K562 (cell line): ENCODE measurements at regions not wholly inside any gene's neighbourhood (a gene's known extent, or its start where the extent isn't known, plus 50 kb on each side); places are given as distances from the start of the nearest gene placed in this dataset.

Experiments
- ATAC-seq: fragments of 200-7000 bp; cut with Tn5 transposase; 3 replicates; pipeline ENCODE4 v1.9.1; 2020; ENCODE audit warnings: moderate library complexity
- BruUV-seq: library from RNA; stranded (reverse); fragments of 400-500 nt; replicated peaks from 2 replicates; lab custom pipeline; 2021; lab: Mats Ljungman, UMichigan
- CTCF ChIA-PET: fragments of 300-600 bp; formaldehyde crosslinking; extraction: SDS; loops from one replicate; lab custom pipeline; 2021; ENCODE audit warnings: low intra/inter-chr PET ratio; lab: Yijun Ruan, JAX
- POLR2A ChIA-PET: fragments of 300-600, 350-650 bp; sonication (Branson Sonifier 250); formaldehyde crosslinking; extraction: SDS; loops from one replicate; lab custom pipeline; 2021; ENCODE audit warnings: antibody characterized with exemption, inconsistent platforms; lab: Yijun Ruan, JAX
- DNase-seq, 4 experiments: peaks; one replicate each; pipeline versions ENCODE4 v3.0.0 to v3.0.0-alpha.2; 2011 to 2018; ENCODE audit warnings: low spot score in 3 of 4, mixed read lengths in 3 of 4; ENCODE audit errors: extremely low read depth in 1 of 4
- FAIRE-seq: peaks from 2 replicates; lab custom pipeline; 2011; peaks lifted over from hg19 to GRCh38; lab: Jason Lieb, UNC
- H2AFZ ChIP-seq: 2 replicates; pipeline ENCODE4 v1.6.0; 2011; ENCODE audit warnings: low read depth, low read length, control low read depth, inconsistent platforms
- H3K27ac ChIP-seq: fragments of 200-600 bp; 3 replicates; pipeline ENCODE4 v1.8.0; 2011; ENCODE audit warnings: low read depth, mild to moderate bottlenecking, control low read depth, inconsistent platforms, low read length, moderate library complexity, mixed read lengths; ENCODE audit errors: extremely low read depth
- H3K27me3 ChIP-seq, 2 experiments: fragments of 300-600 bp in 1 of 2; 2 replicates in 1 of 2; 3 replicates in 1 of 2; pipeline versions ENCODE4 v1.6.0 to v1.8.0; 2011; ENCODE audit warnings: inconsistent platforms in 2 of 2, low read length in 2 of 2, mild to moderate bottlenecking in 1 of 2, mixed read lengths in 1 of 2, moderate library complexity in 1 of 2; ENCODE audit not compliant: control insufficient read depth in 2 of 2, insufficient read depth in 2 of 2
- H3K36me3 ChIP-seq: fragments of 300-600 bp; 3 replicates; pipeline ENCODE4 v1.8.0; 2011; ENCODE audit warnings: mild to moderate bottlenecking, low read length, inconsistent platforms; ENCODE audit not compliant: control insufficient read depth, insufficient read depth
- H3K4me1 ChIP-seq, 2 experiments: fragments of 200-600 bp in 1 of 2; replicated peaks in 1 of 2; 2 replicates in 1 of 2; 3 replicates in 1 of 2; pipeline versions ENCODE4 v1.5.1 to v1.8.0; 2011; ENCODE audit warnings: inconsistent platforms in 2 of 2, low read length in 2 of 2, mild to moderate bottlenecking in 1 of 2, mixed read lengths in 1 of 2, moderate library complexity in 1 of 2; ENCODE audit not compliant: control insufficient read depth in 2 of 2, insufficient read depth in 2 of 2
- H3K4me2 ChIP-seq: 2 replicates; pipeline ENCODE4 v1.6.1; 2011; ENCODE audit warnings: low read length, control low read depth, inconsistent platforms, mixed read lengths; ENCODE audit not compliant: insufficient read depth
- H3K4me3 ChIP-seq: fragments of 200-600 bp; sonication (generic), shearing (Covaris generic); 2 replicates; pipeline ENCODE4 v1.5.1; 2016; ENCODE audit warnings: control low read depth, inconsistent platforms
- H3K79me2 ChIP-seq: fragments of 200-600 bp; 3 replicates; pipeline ENCODE4 v1.8.0; 2011; ENCODE audit warnings: low read length, inconsistent platforms; ENCODE audit not compliant: control insufficient read depth, insufficient read depth
- H3K9ac ChIP-seq, 2 experiments: 2 replicates each; pipeline versions ENCODE4 v1.6.0 to v1.6.1; 2011; ENCODE audit warnings: low read depth in 2 of 2, low read length in 2 of 2, control low read depth in 1 of 2, inconsistent platforms in 1 of 2, mild to moderate bottlenecking in 1 of 2, mixed read lengths in 1 of 2; ENCODE audit not compliant: insufficient read depth in 1 of 2
- H3K9me1 ChIP-seq: one replicate; pipeline ENCODE4 v1.6.0; 2011; ENCODE audit warnings: inconsistent platforms, mild to moderate bottlenecking, low read length, moderate library complexity; ENCODE audit not compliant: control insufficient read depth, insufficient read depth
- H3K9me3 ChIP-seq: replicated peaks from 2 replicates; pipeline ENCODE4 v1.5.1; 2011; ENCODE audit warnings: low read depth, low read length, inconsistent platforms; ENCODE audit not compliant: control insufficient read depth, insufficient read depth
- H4K20me1 ChIP-seq: replicated peaks from 2 replicates; pipeline ENCODE4 v1.6.1; 2011; ENCODE audit warnings: low read length, inconsistent platforms, mixed read lengths; ENCODE audit not compliant: control insufficient read depth, insufficient read depth
- ATF7 ChIP-seq: fragments of 450-650 bp; IDR thresholded peaks from 2 replicates; pipeline ENCODE4 v1.7.1; 2014; ENCODE audit warnings: mild to moderate bottlenecking, moderate library complexity
- CGGBP1 ChIP-seq: fragments of 250-450 bp; sonication (Bioruptor Pico); IDR thresholded peaks from 2 replicates; pipeline ENCODE4 v1.9.0; 2021; ENCODE audit warnings: mild to moderate bottlenecking
- FOXM1 ChIP-seq, 2 experiments: fragments of 450-650 bp in 1 of 2; sonication (generic) in 1 of 2; formaldehyde crosslinking in 1 of 2; IDR thresholded peaks; 2 replicates each; pipeline versions ENCODE4 v1.6.1 to v1.9.0; 2017 to 2022; ENCODE audit warnings: low read depth in 2 of 2, mild to moderate bottlenecking in 2 of 2, missing genetic modification reagents in 1 of 2, moderate library complexity in 1 of 2
- HBP1 ChIP-seq: fragments of 450-650 bp; formaldehyde crosslinking; IDR thresholded peaks from 2 replicates; pipeline ENCODE4 v1.4.0; 2022; ENCODE audit warnings: missing genetic modification characterization
- KDM2B ChIP-seq: fragments of 250-450 bp; sonication (Bioruptor Pico); IDR thresholded peaks from 2 replicates; pipeline ENCODE4 v1.8.0; 2021; ENCODE audit warnings: mild to moderate bottlenecking, moderate library complexity
- MCM7 ChIP-seq, 2 experiments: fragments of 450-650 bp; IDR thresholded peaks; 2 replicates each; pipeline ENCODE4 v1.6.1; 2016 to 2018
- MECOM ChIP-seq: fragments of 250-450 bp; sonication (Bioruptor Pico); IDR thresholded peaks from 2 replicates; pipeline ENCODE4 v1.8.0; 2022; ENCODE audit warnings: inconsistent platforms
- MED1 ChIP-seq: sonication (generic); formaldehyde crosslinking; IDR thresholded peaks from 2 replicates; pipeline ENCODE4 v1.8.1; 2023; ENCODE audit warnings: missing genetic modification reagents, borderline replicate concordance
- MNT ChIP-seq, 2 experiments: fragments of 450-650 bp; conservative IDR thresholded peaks; 2 replicates each; pipeline ENCODE4 v1.6.1; 2017; ENCODE audit warnings: mild to moderate bottlenecking in 2 of 2, moderate library complexity in 2 of 2
- PCBP2 ChIP-seq: fragments of 200-400 bp; formaldehyde crosslinking; IDR thresholded peaks from 2 replicates; pipeline ENCODE4 v1.6.1; 2018; ENCODE audit warnings: low read length, low read depth, mild to moderate bottlenecking, moderate library complexity; ENCODE audit not compliant: poor library complexity, severe bottlenecking
- THAP12 ChIP-seq: fragments of 250-450 bp; sonication (Bioruptor Pico); IDR thresholded peaks from 2 replicates; pipeline ENCODE4 v1.9.0; 2021; ENCODE audit warnings: mild to moderate bottlenecking, inconsistent platforms
- ZC3H4 ChIP-seq: sonication (generic); formaldehyde crosslinking; IDR thresholded peaks from 2 replicates; pipeline ENCODE4 v1.9.0; 2021; ENCODE audit warnings: missing genetic modification reagents, borderline replicate concordance
- ZNF589 ChIP-seq: fragments of 200-800 bp; sonication (Bioruptor generic); IDR thresholded peaks from 2 replicates; pipeline ENCODE4 v1.6.1; 2016; ENCODE audit warnings: low read depth, missing genetic modification characterization, missing compliant biosample characterization
- WGBS: fragments of 100-300 bp; shearing (Covaris generic); methylation state at CpG from one replicate; pipeline ENCODE4 v1.1.6; 2016; ENCODE audit warnings: low coverage, mixed read lengths; ENCODE audit not compliant: insufficient coverage; ENCODE audit errors: missing lambda C conversion rate; 5-methylcytosine and 5-hydroxymethylcytosine counted together
- in situ Hi-C: fragments of 300-500 bp; cut with MboI; formaldehyde crosslinking; loops from 4 replicates; pipeline ENCODE4 v1.15.0; 2018; ENCODE audit warnings: inconsistent platforms, mixed read lengths
- intact Hi-C: fragments of 100-400 bp; cut with micrococcal nuclease; formaldehyde crosslinking; loops from 2 replicates; pipeline ENCODE4 v1.14.2; 2022

- H3K27me3 ChIP-seq, result no peaks in the 10 kb centered on the region
- no peaks in the 10 kb centered on the region for H3K4me1 ChIP-seq
- H3K9me3 ChIP-seq, result no peaks in the 10 kb centered on the region
- no peak for ATAC-seq
- no peak overlapping the region for H3K4me2 ChIP-seq
- no peak overlapping the region for H2AFZ ChIP-seq
- no TSS peak for BruUV-seq
- H3K79me2 ChIP-seq, result no peaks in the 10 kb centered on the region
- H4K20me1 ChIP-seq, result no peaks in the 10 kb centered on the region
- in situ Hi-C loops, result no loop called here
- H3K9me1 ChIP-seq, result no peaks in the 10 kb centered on the region
- H3K4me3 ChIP-seq, result no peak overlapping the region
- H3K9ac ChIP-seq, result no peak overlapping the region
- intact Hi-C loops, result no loop called here
- no peak for FAIRE-seq
- CTCF ChIA-PET, result no interaction called here
- no peak overlapping the region for H3K27ac ChIP-seq
- no peaks in the 10 kb centered on the region for H3K36me3 ChIP-seq
- POLR2A ChIA-PET, result no interaction called here
- 45% methylated on average over 8 of the region's 8 CpGs for WGBS
- no peak for DNase-seq
- TF ChIP-seq FOXM1 (IDR thresholded peaks at IDR 0.05; ENCODE audit: low read depth), result no peak
- no peak for TF ChIP-seq FOXM1 (CRISPR knock-in tag; IDR thresholded peaks at IDR 0.05; ENCODE audit: low read depth)
- no peak for TF ChIP-seq MNT (conservative IDR thresholded peaks at IDR 0.05)
- no peak for TF ChIP-seq MCM7 (IDR thresholded peaks at IDR 0.05)
- no peak for TF ChIP-seq THAP12 (CRISPR knock-in tag)
- TF ChIP-seq MECOM (CRISPR knock-in tag), result no peak
- no peak for TF ChIP-seq ZC3H4 (CRISPR knock-in tag)
- TF ChIP-seq ZNF589 (CRISPR knock-in tag), result no peak
- TF ChIP-seq HBP1 (CRISPR knock-in tag), result no peak
- TF ChIP-seq MED1, result no peak
- TF ChIP-seq KDM2B (CRISPR knock-in tag), result no peak
- no peak for TF ChIP-seq CGGBP1 (CRISPR knock-in tag)
- TF ChIP-seq ATF7, result no peak
- no peak for TF ChIP-seq PCBP2
These were observed 330.0 kb downstream of the ANTXR2 start for GRCh38 chr4:79743014-79743413.
